SK-MEL-5 (cell line): ENCODE measurements at regions not wholly inside any gene's neighbourhood (a gene's known extent, or its start where the extent isn't known, plus 50 kb on each side); places are given as distances from the start of the nearest gene placed in this dataset.

Experiments
- DNase-seq: peaks from one replicate; pipeline ENCODE4 v3.0.0-alpha.2; 2016; ENCODE audit warnings: low read depth, low spot score
- in situ Hi-C: cut with HindIII; loops from 2 replicates; pipeline ENCODE4 v1.10.0; 2016; ENCODE audit warnings: low sequenced_read_pairs, high pct_unique_total_duplicates, low pct_unique_long_range_greater_than_20kb

- no peak for DNase-seq
- in situ Hi-C loops = no loop called here
Measured at GRCh38 chr13:90773681-90774080, 573.8 kb upstream of the MIR17HG start.

GRCh38 chr13:90776051-90776748, 571.3 kb upstream of the MIR17HG start:
- in situ Hi-C loops = no loop called here
- DNase-seq = no peak

- in situ Hi-C loops = no loop called here
- no peak for DNase-seq
Measured at GRCh38 chr13:90783273-90783672, 564.2 kb upstream of the MIR17HG start.

GRCh38 chr13:90787007-90787406, 560.5 kb upstream of the MIR17HG start:
- in situ Hi-C loops = no loop called here
- DNase-seq = no peak

- in situ Hi-C loops = no loop called here
- no peak for DNase-seq
Measured at GRCh38 chr13:90792335-90792734, 555.2 kb upstream of the MIR17HG start.

GRCh38 chr13:90793261-90793820, 554.1 kb upstream of the MIR17HG start:
- no peak for DNase-seq
- in situ Hi-C loops = no loop called here

GRCh38 chr13:90796474-90796873, 551.0 kb upstream of the MIR17HG start:
- no peak for DNase-seq
- in situ Hi-C loops = no loop called here

GRCh38 chr13:90797335-90797734, 550.2 kb upstream of the MIR17HG start:
- in situ Hi-C loops = no loop called here
- DNase-seq = no peak

- in situ Hi-C loops = no loop called here
- DNase-seq = no peak
Measured at GRCh38 chr13:90798381-90798780, 549.1 kb upstream of the MIR17HG start.

GRCh38 chr13:90800082-90800746, 547.3 kb upstream of the MIR17HG start:
- in situ Hi-C loops = no loop called here
- no peak for DNase-seq

GRCh38 chr13:90801621-90802020, 545.9 kb upstream of the MIR17HG start:
- no peak for DNase-seq
- in situ Hi-C loops = no loop called here

GRCh38 chr13:90803210-90803609, 544.3 kb upstream of the MIR17HG start:
- no peak for DNase-seq
- in situ Hi-C loops = no loop called here

- in situ Hi-C loops = no loop called here
- no peak for DNase-seq
Measured at GRCh38 chr13:90806016-90806615, 541.4 kb upstream of the MIR17HG start.

GRCh38 chr13:90806892-90807291, 540.6 kb upstream of the MIR17HG start:
- in situ Hi-C loops = no loop called here
- no peak for DNase-seq

- in situ Hi-C loops = no loop called here
- no peak for DNase-seq
Measured at GRCh38 chr13:90808838-90809237, 538.6 kb upstream of the MIR17HG start.

GRCh38 chr13:90824032-90824431, 523.5 kb upstream of the MIR17HG start:
- in situ Hi-C loops = no loop called here
- DNase-seq = no peak

- in situ Hi-C loops = no loop called here
- DNase-seq = no peak
Measured at GRCh38 chr13:90826688-90827087, 520.8 kb upstream of the MIR17HG start.

- DNase-seq = no peak
- in situ Hi-C loops = no loop called here
Measured at GRCh38 chr13:90830782-90831181, 516.7 kb upstream of the MIR17HG start.

- no peak for DNase-seq
- in situ Hi-C loops = no loop called here
Measured at GRCh38 chr13:90833951-90834350, 513.5 kb upstream of the MIR17HG start.
